ENCODE measurements at regions not wholly inside any gene's neighbourhood (a gene's known extent, or its start where the extent isn't known, plus 50 kb on each side); places are given as distances from the start of the nearest gene placed in this dataset.
"Not testable (repeated sequence)": the region's sequence is repeated elsewhere in the genome, so short reads cannot be mapped to it uniquely, and the experiment has no call there.

DNA sequence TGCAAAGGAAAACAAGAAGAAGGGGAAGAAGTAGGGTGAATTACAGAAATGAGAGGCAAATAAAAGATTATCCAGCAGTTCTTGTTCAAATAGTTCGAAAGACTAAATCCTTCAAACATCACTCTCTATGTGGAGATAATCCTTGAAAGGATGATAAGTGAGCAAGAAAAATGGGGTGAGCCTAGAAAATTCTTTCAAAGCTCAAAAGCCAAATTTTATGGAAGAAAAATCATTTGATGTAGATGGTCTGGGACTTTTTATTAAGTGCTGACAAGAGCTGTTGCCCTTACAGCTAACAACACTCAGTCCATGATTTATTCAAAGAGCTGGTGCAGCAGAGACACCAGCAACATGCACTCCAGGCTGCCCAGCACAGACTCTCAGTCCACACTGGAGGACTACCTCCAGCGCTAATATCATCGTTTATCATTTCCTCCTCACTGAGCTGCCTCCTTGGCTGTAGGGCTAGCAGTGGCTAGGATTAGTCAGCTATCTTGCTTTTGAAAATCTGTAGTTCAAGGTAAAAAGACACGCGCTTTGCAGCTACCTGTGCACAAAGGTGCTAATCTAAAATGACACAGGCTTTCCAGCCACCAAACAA lies 264.8 kb upstream of the KIF2A start:
- no peak for DNase-seq (ENCODE audit: low read depth)

DNA sequence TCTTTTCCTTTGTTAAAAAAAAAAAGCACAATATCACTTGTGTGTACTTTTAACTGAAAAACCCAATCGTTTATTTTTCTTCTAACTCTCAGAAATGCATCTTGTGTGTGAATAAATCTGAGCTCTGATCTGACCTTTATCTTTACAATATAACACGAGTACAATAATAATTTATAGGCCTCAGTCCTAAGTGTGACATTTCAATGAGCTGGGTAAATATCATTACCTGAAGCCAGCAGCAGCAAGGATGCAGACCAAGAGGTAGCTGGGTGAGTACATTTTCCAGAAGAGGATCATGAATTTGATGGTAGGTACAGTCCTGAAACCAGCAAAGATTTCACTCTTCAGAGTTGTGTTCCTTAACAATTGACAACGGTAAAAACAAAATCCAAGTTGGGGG lies 264.0 kb upstream of the KIF2A start:
- no peak for DNase-seq (ENCODE audit: low read depth)

DNA sequence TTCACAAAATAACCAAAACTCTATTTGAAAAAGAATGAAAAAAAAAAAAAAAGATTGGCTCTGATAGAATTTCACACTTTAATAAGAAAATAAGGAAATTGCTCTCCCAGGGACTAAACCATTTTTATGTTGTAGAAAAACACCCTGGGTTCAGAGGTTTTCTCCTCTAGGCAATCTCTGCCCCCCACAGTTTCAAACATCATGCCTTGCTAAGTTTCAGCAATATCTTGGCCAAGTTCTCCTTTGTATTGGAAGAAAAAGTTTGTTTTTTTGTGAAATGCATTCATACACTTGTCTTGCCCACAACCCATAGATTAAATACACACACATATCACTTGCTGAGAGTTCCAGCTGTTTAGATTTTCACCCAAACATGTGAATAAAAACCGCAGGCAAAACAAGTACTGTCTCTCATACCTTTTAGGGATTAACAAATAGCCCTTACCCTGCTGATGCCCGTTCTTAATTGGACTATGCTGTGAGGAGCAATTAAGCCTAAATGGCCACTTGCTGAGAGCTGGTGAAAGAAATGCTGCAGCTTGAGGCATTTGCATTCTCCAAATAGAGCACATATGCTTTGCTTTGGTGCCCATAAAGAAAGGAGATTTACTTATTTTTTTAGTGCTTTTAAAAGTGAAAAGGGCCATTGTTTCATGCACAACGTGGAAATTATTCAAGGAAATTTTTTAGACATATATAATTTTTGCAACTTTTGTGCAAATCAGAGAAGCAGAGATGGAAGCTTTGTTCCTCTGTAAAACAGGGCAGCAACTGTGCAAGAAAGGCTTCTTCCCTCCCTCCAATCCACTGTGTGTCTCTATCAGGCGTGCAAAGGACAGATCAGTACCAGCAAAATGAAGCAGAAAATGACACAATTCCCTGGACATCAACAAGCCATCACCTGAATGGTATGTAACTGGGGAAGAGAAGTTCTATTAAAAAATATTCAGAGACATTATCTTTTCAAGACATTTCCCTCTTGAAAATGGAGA lies 262.4 kb upstream of the KIF2A start:
- DNase-seq (ENCODE audit: low read depth), result no peak

- no peak for DNase-seq (ENCODE audit: low read depth)
Observed at GRCh38 chr5:62044989-62045388, 261.0 kb upstream of the KIF2A start.

- DNase-seq (ENCODE audit: low read depth), result no peak
Observed at GRCh38 chr5:62046191-62046590, 259.8 kb upstream of the KIF2A start.

GRCh38 chr5:62051747-62052146 lies 254.3 kb upstream of the KIF2A start:
- DNase-seq (ENCODE audit: low read depth), result no peak

GRCh38 chr5:62059960-62060359 lies 246.0 kb upstream of the KIF2A start:
- no peak for DNase-seq (ENCODE audit: low read depth)

GRCh38 chr5:62065050-62065449 lies 241.0 kb upstream of the KIF2A start:
- no peak for DNase-seq (ENCODE audit: low read depth)

DNA sequence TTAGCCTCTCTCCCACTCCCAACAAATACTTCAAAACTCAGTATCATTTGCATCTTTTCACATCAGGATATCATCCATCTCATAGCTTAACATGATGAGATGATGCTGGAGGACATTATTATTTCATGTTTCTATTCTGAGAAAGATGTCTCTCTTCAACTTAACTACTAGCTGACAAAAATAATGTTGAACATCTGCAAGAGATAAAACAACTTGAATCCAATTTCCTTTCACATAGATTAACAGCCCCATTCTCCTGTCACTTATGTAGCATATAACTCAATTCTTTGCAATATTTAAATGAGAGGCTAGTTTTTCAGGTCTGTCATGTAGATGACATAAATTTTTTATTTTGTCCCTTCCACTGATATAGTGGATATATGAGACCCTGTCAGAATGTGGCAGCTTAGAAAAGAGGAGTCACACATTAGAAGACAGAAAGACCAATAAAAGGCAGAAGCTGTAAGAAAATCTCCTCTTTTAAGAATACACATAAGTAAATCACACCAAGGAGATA lies 239.2 kb upstream of the KIF2A start:
- no peak for DNase-seq (ENCODE audit: low read depth)

DNA sequence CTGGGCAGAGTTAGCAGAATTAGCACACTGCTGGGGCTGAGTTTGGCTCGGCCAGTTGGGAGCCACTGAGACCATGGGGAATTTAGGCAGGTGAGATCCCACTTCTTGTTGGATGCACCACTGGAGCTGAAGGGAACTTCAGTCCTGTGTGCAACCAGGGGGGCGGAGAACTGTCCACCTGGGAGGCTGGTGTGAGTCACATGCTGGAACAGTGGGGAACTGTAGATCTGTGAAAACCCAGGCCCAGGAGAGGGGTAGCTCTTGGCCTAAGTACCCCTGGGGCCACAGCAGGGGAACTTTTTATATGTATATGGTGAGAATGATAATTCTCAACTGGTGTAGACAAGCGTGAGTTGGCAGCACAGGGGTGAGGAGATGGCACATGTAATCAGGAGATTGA lies 237.5 kb upstream of the KIF2A start:
- DNase-seq (ENCODE audit: low read depth), result no peak

GRCh38 chr5:62077387-62077786 lies 228.6 kb upstream of the KIF2A start:
- DNase-seq (ENCODE audit: low read depth), result no peak

GRCh38 chr5:62077823-62078550 lies 228.0 kb upstream of the KIF2A start:
- no peak for DNase-seq (ENCODE audit: low read depth)

- DNase-seq (ENCODE audit: low read depth), result no peak
Observed at GRCh38 chr5:62082370-62082801, 223.6 kb upstream of the KIF2A start.

- no peak for DNase-seq (ENCODE audit: low read depth)
Observed at GRCh38 chr5:62083247-62083646, 222.8 kb upstream of the KIF2A start.

DNA sequence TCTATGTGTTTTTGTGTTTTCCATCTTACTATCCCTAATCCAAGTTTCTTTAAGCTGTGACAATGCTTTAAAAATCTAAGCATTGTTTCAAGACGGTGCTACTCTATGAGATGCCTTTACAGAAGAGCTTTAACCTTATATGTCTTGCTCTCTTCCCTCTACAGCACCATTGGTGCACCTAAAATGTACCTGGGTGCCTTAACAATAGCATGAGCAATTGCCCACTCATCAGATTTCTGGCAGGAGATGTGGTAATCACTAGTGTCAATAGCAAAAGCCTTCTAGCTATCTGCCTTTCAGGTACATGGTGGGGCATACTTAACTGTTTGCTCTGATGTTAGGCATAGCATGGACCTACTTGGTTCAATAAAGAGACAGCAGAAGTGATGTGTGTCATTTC lies 222.3 kb upstream of the KIF2A start:
- DNase-seq (ENCODE audit: low read depth), result no peak

DNA sequence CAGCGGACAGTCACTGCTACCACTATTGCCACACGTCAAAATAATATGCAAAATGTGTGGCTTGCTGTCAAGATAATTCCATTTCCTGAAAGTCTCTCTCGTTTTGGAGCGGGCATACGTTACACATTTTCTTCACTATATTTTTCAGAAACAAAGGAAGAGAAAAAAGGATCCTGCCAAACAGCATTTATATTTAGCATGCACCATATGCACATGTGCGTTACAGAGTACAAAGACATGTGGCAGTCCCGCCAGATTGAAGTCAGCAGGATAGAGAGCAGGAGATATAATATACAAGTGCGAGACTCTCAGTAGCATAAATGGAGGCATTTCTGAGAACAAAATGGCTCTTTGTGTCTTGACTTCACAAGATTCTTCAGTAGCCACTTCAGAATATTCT lies 221.6 kb upstream of the KIF2A start:
- DNase-seq (ENCODE audit: low read depth), result no peak

GRCh38 chr5:62090953-62091352 lies 215.1 kb upstream of the KIF2A start:
- DNase-seq (ENCODE audit: low read depth), result no peak

GRCh38 chr5:62093411-62093810 lies 212.6 kb upstream of the KIF2A start:
- no peak for DNase-seq (ENCODE audit: low read depth)

DNA sequence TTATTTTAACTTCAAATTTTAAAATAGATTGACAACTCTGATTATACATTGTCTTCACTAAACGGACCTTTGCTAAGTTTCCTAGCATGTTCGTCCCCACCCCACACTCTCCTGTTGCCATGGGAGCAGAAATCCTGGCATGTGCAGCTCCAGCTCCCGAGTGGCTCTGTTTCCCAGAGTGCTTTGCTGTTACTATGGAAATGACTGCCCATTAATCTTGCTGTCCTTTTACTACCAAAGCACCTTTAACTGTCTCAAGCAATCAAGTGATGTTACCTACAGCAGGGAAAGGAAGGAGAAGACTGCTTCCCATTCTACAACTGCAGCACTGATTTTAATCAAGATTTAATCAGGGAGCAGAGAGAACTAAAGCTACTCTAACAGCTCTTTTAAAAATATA lies 212.0 kb upstream of the KIF2A start:
- no peak for DNase-seq (ENCODE audit: low read depth)

DNA sequence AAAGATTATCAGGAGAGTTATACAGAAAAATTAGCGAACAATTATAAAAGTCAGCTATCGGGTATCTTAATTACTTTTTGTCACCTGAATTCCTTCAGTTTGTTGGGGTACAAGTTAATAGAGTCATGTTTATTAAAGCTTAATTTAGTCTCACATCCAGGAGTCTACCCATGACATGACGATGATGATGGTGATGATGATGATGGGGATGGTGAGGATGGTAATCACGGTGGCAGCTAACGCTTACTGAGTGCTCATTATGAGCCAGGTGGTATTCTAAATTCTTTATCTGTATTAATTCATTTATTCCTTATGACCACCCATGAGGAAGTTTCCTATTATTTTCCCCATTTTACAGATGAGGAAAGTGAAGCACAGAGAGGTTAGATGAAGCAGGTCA lies 208.6 kb upstream of the KIF2A start:
- no peak for DNase-seq (ENCODE audit: low read depth)

DNA sequence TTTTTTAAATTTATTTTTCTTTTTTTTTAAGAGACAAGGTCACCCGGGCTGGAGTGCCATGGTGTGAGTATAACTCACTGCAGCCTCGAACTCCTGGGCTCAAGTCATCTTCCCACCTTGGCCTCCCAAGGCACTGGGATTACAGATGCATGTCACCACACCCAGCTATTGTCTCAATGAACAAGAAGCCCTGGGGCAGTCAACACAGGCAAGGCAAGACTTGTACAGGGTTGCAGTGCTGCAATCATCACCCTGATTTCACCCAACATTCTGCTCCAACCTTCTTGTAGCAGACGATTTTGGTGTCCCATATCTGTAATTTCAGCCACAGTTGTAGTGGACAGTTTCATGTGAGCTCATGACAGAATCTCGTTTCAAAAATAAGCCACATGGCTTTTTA lies 205.8 kb upstream of the KIF2A start:
- DNase-seq (ENCODE audit: low read depth), result no peak

DNA sequence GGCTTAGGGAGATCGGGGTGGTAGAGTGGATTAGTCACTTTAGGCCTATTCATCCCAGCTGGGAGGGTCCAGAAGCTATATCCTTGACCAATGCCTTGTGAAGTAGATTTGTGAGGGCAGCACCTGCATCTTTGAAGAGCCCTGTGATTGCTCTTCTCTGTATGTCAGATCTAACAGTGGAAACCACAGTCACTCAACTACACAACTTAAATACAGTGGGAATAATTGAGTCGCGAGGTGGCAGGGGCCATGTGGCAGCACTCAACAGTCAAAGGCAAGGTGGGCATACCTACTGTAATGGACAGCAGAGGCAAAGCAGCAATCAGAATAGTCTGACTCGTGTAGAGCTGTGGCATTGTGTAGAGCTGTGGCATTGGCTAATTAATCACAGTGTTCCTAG lies 202.1 kb upstream of the KIF2A start:
- not testable (repeated sequence) for DNase-seq (ENCODE audit: low read depth)

- no peak for DNase-seq (ENCODE audit: low read depth)
Observed at GRCh38 chr5:62111428-62111827, 194.6 kb upstream of the KIF2A start.

All from activated T-cell treated with anti-CD3 and anti-CD28 coated beads for 48 hours (primary cell).